ENCODE measurements at regions not wholly inside any gene's neighbourhood (a gene's known extent, or its start where the extent isn't known, plus 50 kb on each side); places are given as distances from the start of the nearest gene placed in this dataset.
"Not testable (repeated sequence)": the region's sequence is repeated elsewhere in the genome, so short reads cannot be mapped to it uniquely, and the experiment has no call there.

DNA sequence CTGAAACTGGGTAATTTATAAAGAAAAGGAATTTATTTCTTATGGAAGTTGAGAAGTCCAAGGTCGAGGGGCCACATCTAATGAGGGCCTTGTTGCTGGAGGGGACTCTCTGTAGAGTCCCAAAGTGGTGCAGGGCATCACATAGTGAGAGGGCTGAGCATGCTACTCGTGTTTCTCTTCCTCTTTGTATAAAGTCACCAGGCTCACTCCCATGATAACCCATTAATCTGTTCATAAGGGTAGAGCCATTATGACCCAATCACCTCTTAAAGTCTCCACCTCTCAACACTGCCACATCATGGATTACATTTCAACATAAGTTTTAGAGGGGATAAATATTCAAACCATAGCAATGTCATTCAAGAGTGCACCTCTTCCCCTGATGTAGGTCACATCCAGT is 79.1 kb upstream of the ATP2B1 start:
- DNase-seq: no peak

DNA sequence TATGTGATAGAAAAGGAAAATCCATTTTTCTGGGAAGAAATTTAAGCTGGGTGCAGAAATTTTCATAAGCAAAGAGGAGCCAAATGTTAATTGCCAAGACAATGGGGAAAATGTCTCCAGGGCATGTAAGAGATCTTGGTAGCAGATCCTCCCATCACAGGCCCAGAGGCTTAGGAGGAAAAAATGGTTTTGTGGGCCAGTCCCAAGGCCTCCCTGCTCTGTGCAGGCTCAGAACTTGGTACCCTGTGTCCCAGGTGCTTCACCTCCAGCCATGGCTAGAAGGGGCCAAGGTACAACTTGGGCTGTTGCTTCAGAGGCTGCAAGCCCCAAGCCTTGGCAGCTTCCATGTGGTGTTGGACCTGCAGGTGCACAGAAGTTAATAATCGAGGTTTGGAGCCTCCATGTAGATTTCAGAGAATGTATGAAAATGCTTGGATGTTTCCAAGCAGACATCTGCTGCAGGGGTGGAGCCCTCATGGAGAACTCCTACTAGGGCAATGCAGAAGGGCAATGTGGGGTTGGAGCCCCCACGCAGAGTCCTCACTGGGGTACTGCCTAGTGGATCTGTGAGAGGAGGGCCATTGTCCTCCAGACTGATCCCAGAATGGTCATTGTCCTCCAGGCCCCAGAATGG is 77.7 kb upstream of the ATP2B1 start:
- no peak for DNase-seq

DNA sequence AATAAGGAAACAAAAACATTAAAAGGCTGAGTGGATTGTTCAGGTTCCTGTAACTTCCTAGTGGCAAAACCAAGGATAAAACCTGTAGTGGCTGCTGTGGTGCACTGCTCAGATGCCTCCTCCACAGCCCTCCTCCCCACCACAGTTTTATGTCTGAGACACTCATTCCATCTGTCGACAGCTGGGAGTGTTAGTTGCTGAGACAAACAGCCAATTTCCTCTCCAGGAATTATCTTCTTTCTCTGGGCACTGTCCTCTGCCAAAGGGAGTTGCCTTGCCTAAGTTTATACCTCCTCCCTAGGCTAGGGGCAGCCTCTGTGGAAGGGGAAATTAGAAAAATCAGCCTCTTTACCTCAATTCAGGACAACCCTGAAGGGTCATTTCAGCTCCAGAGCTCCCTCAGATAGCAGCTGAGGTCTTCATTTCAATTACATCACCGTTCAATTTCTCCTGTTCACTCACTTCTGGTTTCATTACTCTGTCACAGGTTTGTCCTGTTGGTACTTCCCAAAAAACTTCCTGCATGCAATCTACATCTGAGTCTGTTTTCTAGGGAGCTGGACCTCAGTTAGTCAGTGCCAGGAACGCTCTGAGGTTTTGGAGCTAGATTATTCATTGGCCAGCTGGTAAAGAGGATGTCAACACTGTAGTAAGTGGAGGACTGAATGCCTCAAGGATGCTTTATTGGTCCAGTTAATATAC is 74.9 kb upstream of the ATP2B1 start:
- no peak for DNase-seq

DNA sequence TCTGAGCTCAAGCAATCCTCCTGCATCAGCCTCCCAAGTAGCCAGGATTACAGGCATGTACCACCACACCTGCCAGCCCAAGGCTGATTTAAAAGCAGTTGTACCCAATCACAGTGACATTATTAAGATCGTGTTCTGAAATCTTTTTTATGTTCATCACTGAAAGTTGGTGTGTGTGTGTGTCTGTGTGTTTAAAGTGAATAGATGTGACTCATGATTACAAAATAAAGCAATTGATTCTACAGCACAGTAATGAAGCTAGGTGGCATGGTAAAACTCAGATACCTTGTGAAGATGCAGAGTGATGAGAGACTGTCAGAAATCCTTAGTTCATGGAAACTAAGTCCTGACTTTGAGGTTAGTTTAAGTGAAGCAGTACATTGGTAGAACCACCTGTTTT is 74.2 kb upstream of the ATP2B1 start:
- no peak for DNase-seq

DNA sequence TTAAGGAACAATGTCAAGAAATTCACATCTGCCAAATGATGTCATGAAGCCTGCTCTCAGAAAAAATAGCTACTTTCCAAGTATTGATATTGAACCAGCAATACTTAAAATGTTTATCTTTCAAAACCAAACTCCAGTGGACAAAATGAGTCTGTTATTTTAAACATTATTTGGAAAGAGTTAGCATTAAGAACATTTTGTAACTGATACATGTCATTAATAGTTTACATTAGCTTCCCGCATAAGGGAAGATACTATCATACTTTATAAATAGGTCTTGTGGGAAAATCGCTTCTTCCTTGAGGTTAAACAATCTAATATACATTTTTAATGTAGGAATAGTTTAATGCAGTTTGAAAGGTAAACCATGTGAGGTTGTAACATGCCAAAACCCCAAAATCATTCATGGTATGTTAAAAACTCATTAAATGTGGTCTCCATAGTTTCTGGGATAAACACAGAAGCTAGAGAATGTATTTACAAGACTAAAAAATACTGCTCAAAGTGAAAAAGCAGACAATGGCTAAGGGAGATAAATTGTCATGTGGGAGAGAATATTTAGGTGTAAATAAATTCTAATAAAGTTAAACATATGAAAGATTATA is 73.4 kb upstream of the ATP2B1 start:
- no peak for DNase-seq

DNA sequence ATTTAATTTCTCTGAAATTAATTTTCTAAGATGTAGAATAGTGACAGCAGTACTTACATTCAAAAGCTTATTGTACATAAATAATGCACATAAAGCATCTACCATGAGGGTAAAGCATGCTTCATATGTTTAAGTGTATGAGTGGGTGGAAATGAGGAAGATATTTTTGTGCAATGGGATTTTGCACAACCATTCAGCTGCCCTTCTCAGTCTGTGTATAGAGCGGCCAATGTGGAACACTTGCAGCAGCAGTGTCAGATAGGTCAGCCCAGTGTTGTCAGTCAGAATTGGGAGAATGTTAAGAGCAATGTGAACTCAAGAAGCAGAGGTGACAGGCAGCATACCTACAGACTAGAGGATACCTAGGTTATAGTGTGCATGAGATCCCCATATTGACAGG is 72.5 kb upstream of the ATP2B1 start:
- no peak for DNase-seq

DNA sequence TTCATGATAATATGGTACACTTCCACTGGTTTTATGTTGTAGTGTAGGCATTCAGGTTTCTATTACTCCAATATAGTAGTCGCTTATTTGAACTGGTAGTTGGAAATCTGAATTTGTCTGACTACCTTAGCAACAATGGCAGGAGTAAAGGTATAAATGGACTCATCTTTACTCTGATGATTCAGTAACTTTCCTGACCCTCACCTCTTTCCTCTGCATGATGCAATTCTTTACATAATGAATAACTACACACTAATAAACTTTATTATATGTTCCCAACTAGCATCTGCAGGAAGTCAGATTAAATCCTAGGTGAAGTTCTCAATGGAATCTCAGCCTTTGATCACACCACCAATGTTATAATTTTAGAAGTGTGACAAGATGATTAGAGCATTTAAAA is 70.5 kb upstream of the ATP2B1 start:
- no peak for DNase-seq

DNA sequence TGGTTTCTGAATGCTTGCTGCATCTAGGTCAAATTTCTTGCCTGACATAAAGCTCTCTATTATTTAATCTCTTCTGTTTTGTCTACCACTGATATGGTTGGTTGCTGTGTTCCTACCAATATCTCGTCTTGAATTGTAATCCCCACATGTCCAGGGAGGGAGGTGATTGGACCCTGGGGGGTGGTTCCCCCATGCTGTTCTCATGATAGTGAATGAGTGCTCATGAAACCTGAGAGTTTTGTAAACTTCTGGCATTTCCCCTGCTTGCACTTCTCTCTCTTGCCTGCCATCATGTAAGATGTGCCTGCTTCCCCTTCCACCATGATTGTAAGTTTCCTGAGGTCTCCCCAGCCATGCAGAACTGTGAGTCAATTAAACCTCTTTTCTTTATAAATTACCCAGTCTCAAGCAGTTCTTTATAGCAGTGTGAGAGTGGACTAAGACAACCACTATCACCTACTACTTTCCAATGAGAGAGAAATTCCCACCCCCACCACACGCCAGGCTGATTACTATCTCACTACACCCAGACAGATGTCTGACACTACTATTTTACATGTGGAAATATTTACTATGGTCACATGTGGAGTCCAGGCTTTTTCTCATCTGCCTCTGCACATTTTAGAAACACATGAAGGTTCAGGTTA is 69.2 kb upstream of the ATP2B1 start:
- no peak for DNase-seq

DNA sequence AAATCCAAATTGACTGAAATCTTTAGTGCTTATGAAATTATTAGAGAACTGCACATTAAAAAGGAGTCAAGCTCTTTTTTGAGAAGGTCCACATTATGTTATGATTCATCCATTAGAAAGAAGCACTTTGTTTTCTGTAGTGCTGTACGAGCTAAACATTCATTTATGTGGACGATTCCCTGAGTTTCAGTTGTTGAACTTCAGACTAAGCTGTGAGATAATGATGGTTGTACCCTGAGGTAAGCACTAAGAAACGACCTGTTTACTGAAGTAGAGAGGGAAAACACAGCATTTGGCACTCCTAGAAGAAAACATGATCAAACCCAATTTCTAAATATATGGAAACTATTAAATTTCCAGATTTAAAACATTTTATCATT is 67.3 kb upstream of the ATP2B1 start:
- DNase-seq: no peak

DNA sequence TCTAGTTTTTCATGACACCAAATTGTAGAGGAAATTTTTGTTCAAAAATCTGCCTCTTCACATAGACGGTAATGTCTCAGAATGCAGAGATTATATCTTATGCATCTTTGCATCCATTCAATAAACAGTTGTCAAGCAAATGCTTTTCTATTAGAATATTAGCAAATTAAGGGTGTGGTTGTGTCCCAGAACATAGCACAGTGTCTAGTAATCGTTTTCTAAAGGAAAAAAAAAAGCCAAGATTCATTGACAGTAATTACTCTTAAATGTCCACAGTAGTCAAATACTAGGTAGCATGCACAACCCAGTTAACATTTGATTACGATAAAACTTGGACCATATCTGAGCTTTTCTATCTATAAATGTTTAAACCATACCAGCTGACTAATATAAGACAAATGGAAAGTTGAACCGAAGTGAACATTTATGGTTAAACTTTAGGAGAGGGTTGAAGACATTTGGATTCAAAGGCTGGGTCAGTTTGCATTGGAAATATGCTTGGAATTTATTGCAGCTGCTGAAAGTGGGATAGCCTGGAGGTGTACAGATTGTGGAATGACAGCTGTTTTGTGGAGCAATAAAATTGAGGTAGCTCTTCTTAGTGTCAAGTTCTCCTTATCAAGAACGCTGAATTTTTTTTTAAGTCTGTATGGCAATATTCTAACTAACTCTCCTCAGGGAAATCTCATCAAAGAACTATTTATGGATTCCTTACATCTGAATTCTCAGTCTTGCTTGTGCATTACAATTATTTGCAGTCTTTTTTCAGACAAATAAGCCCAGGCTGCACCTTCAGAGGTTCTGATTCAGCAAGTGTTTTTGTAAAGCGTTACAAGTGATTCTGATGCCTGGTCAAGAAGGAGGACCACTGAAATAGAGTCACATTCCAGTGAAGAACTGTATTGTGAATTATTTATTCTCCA is 66.7 kb upstream of the ATP2B1 start:
- no peak for DNase-seq

DNA sequence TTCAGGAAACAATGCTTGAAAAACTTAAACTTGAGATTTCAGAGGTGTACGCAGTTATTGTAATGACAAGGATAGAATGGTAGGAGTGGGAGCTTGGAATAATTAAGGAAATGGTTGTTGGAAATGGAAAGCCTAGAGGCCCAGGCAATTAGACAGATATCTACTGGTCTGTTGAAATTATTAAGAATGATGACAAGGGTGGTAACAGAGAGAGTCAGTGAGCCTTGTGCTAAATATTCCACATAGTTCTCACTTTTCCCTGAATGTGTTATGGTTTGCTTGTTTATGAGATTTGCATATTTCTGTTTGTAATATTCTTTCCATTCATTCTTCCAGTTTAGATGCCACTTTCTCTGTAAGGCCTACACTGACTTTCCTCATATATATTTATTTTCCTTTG is 66.0 kb upstream of the ATP2B1 start:
- DNase-seq: no peak

DNA sequence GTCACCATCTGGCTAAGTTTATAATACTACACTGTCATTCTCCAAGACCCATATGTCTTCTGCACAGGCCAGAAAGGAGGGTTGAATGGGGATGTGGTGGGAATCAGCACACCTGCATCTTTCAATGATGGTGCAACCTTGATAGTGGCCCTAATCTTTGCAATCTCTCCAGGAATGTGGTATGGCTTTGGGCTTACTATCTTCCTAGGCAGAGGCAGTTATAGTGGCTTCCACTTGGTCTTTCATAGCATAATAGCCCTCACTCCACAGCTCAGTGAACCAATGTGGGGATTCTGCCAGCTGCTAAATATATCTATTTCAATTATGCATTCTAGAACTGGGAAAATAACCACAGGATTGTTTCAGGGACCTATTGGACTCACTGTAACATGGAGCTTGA is 61.8 kb upstream of the ATP2B1 start:
- no peak for DNase-seq

DNA sequence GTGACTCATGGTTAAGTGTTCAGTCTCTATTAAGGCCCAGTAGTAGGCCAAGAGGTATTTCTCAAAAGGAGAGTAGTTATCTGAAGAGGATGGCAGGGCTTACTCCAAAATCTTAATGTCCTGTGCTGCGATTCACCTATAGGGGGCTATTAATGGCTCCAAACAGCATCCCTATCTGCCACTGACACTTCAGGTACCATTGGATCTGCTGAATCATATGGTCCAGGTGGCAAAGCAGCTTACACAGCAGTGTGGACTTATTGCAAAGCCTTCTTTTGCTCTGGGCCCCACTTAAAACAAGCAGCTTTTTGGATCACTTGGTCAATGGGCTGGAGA is 60.8 kb upstream of the ATP2B1 start:
- DNase-seq: no peak

DNA sequence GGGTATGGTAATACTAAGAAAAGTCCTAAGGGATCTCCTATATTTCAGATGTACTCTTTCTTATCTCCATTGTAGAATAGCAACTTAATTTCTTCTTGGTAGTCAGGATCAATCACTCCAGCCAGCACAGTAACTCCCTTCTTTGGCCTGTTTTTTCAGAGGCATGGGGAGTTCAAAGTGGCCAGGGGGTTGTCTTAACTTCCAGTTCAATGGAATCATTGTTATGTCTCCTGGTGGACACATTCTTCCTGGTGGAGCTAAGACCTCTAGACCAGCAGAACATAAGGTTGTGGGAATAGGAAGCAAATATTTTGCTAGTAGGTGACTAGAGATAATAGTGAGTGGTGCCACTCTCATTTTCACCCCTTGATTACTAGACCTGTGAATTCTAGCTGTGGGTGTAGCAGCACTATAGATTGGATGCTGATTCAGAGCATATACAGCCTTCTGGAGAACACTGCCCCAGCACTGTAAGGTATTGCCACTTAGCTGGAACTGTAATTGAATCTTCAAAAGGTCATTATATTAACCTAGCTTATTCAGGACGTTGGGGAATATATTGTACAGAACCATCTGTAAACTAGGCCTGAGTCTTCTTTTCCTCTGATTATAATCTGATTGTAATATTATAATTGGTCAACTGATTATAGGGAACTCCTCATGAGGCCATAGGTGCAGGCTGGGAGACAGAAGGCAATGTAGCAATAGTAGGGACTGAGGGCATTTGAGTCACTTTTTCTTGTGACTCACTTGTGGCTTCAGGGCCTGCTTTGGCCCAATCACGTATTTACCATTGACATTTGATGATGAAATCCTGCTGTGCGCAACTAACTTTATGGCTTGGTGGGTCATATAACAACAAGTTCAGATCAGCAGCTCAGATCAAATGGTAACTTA is 60.2 kb upstream of the ATP2B1 start:
- DNase-seq: no peak

DNA sequence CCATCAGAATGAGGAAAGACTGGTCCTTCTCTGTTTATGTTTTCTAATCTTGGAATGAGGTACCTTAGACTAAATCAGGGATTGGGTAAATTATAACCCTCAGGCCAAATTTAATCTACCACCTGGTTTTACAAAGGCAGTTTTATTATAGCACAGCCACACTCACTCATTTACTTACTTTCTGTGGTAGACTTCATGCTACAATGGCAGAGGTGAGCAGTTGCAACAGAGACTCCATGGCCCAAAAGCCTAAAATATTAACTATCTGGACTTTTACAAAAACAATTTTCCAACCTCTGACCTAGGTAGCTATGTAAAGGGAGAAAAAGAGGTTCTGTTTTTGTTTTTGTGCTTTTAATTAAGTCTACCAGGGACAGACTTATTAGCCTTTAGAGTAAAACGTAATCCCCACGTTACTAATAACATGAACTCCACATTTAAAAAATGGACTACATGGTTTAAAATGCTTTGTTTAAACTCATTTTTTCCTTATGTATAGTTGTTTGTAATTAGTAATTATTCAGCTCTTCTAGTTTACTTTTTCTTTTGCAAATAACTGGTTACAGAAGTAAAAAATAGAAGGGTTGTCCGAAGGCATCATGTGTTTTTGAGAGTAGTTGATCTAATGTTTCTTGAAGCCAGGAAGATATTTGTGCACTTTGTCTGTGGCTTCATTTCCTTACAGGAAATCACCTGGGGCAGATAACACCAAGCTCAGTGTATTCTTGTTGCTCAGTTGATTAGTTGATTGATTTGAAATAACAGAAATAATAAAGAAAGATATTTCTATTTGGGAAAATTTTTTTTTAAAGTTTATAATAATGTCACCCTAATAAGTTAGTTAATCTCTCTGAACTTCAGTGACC is 57.6 kb upstream of the ATP2B1 start:
- DNase-seq: no peak

DNA sequence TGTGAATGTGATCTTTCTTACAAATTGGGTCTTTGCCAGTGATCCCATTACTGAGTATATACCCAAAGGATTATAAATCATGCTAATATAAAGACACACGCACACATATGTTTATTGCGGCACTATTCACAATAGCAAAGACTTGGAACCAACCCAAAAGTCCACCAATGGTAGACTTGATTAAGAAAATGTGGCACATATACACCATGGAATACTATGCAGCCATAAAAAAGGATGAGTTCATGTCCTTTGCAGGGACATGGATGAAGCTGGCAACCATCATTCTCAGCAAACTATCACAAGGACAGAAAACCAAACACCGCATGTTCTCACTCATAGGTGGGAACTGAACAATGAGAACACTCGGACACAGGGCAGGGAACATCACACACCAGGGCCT is 55.5 kb upstream of the ATP2B1 start:
- DNase-seq: not testable (repeated sequence)

DNA sequence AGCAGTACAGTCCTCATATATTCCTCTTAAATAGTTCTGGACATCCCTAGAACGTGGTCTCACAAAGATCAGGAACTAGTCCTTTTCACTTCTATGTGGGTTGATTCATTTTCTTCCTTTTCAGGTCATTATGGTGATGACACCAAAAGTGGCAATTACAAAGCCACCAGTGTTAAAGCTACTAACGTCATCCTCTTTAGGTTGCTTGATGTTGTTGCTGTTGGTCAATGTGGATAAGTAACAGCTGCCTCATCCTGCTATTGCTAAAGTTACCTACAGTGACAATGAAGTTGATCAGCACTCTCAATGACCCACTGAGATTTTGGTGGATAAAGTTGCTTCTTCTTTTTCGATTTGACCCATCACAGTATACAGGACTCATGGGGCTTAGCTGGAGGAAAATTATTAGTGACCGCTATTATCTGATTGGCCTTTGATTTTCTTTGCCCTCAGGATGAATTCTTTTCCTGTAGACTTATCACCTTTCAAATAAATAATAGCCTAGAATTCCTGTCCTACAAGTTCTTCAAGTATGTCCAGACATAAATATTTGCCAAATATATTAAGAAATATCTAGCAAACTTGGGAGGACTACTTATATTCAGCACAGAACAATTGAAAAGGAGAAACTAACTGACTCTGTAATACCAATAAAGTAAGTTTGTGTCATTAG is 54.0 kb upstream of the ATP2B1 start:
- DNase-seq: no peak

DNA sequence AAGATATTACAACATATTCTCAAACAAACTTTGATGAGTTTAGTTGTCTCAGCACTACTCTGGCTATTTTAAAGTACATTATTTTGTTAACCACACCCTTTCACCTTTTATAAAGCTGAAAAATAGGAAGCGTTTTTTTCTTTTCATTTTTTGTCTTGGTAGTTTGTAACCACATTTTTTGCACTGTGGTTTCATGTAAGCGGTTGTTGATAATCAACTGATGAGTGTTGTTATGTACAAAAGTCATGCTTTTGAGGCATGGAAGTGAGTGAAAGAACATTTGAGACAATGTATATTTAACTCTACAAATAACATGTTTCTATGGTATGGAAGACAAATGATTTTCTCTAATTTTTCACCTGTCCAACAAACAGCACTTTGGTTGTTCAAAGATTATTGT is 52.1 kb upstream of the ATP2B1 start:
- DNase-seq: no peak

All from NCI-H510A treated with DMSO at 0.1 percent for 48 hours (cell line).